GM12891 (cell line): ENCODE measurements at regions not wholly inside any gene's neighbourhood (a gene's known extent, or its start where the extent isn't known, plus 50 kb on each side); places are given as distances from the start of the nearest gene placed in this dataset.

ENCODE experiments used
- DNase-seq: peaks from one replicate; pipeline ENCODE4 v3.0.0; 2011; ENCODE audit warnings: low spot score; ENCODE audit not compliant: insufficient read length
- FAIRE-seq: peaks from 2 replicates; lab custom pipeline; 2011; peaks lifted over from hg19 to GRCh38; lab: Jason Lieb, UNC
- PAX5 ChIP-seq: IDR thresholded peaks from 2 replicates; pipeline ENCODE4 v1.6.1; 2011; ENCODE audit warnings: low read length, moderate library complexity, mild to moderate bottlenecking; ENCODE audit not compliant: insufficient read depth, severe bottlenecking
- POLR2A ChIP-seq: IDR thresholded peaks from 2 replicates; pipeline ENCODE4 v1.6.1; 2011; ENCODE audit warnings: low read depth, low read length, control low read depth
- POLR2AphosphoS5 ChIP-seq: IDR thresholded peaks from 2 replicates; pipeline ENCODE4 v1.6.1; 2011; ENCODE audit warnings: low read depth, low read length, control low read depth
- POU2F2 ChIP-seq: IDR thresholded peaks from 2 replicates; pipeline ENCODE4 v1.6.1; 2011; ENCODE audit warnings: low read depth, mild to moderate bottlenecking, control low read depth, low read length, moderate library complexity
- SPI1 ChIP-seq: IDR thresholded peaks from 2 replicates; pipeline ENCODE4 v1.6.1; 2011; ENCODE audit warnings: low read depth, low read length, control low read depth
- TAF1 ChIP-seq: IDR thresholded peaks from 2 replicates; pipeline ENCODE4 v1.6.1; 2011; ENCODE audit warnings: low read depth, low read length, control low read depth

DNA sequence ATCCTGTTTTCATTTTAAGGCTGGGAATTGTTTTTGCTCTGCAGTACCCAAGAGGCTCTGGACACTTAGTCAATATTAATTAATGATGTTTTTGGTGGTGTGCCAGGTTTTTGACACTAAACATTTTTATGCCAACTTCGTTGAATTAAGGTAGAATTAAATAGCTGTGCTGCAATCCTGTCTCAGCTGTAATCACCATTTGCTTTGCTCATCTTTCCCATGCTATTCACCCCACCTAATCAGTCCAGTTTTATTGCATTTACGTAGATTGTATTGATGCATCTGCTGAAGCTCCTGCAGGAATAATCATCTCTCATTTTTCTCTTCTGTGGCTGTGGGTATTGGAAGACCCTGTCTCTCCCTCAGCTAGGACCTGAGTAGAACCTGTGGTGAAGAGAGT lies 52.6 kb upstream of the TRUB1 start:
- DNase-seq (no peak), FAIRE-seq (no peak)
- no peak for TF ChIP-seq TAF1
- no peak for TF ChIP-seq PAX5
- no peak for TF ChIP-seq POU2F2
- TF ChIP-seq SPI1 = no peak
- no peak for TF ChIP-seq POLR2A
- TF ChIP-seq POLR2AphosphoS5 = no peak
